NCI-H1417 treated with DMSO at 0.1 percent for 48 hours (cell line): ENCODE measurements at regions not wholly inside any gene's neighbourhood (a gene's known extent, or its start where the extent isn't known, plus 50 kb on each side); places are given as distances from the start of the nearest gene placed in this dataset.

Source experiments
- DNase-seq: peaks from one replicate; lab custom pipeline; 2025; lab: John Stamatoyannopoulos, UW

DNA sequence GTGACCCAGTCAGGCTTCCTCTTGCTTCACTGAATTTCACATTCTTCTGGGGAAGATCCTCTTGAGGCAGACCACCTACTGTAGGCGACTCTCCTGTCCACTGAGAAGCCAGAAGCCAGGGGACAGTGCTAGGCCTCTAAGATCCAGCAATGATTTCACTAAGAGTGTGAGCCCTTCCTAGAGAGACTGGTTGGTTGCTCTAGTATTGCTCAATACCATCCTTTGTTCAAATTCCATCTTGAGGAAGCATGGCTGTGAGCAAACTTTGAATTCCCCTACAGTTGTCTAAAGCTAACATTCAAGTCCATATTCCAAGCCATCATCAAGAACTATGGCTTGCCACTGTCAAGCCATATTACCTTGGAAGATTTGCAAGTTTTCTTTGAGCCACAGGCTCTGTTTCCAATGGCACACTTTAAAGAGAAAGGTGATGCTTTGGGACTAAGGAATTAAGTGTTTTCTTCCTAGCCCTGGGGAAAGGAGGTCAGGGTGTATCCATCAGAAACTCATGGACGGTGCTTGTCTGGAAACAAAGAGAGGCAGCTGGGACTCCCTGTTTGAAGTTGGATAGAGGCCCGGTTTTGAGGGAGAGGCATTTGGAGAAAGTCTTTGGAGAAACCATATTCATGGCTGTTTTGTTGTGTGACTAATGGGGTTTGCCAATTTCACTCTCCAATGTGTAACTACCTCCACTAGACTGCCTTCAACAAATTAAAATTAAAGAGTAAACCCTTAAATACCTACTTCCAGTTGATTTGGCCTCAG is 1217.9 kb downstream of the VRK1 start:
- no peak for DNase-seq

DNA sequence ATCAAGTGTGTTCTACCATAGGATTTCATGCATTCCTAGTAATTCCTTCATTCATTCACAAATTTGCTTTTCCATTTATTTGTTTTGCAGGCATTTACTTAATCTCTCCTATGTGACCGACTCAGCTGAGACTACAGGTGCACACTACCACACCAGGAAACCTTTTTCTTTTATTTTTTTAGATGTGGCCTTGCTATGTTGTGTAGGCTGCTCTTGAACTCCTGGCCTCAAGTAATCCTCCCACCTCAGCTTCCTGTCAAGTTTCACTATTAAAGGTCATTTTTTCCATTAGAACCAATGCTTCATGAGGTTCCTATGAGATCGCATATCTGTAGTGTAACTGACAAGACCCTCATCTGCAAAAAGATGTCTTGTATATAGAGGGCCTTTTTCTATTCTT is 1218.7 kb downstream of the VRK1 start:
- no peak for DNase-seq

DNA sequence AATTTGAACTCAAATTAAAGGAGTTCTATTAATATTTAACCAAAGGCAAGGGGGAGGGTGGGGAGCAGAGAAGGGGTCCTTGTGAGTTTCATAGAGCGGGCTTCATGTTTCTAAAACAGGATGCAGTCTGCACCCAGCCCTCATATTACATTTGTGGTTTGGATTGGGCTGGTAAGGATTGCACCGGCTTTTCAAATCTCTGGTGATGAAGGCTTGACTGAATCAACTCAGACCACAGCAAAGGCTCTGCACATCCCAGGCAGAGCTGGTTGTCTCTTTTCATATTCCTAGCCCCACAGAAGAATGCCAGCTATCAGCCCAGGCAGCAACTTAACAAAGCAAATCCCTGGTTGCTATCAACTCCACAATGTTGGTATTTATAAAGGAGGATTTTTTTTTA is 1221.4 kb downstream of the VRK1 start:
- no peak for DNase-seq

DNA sequence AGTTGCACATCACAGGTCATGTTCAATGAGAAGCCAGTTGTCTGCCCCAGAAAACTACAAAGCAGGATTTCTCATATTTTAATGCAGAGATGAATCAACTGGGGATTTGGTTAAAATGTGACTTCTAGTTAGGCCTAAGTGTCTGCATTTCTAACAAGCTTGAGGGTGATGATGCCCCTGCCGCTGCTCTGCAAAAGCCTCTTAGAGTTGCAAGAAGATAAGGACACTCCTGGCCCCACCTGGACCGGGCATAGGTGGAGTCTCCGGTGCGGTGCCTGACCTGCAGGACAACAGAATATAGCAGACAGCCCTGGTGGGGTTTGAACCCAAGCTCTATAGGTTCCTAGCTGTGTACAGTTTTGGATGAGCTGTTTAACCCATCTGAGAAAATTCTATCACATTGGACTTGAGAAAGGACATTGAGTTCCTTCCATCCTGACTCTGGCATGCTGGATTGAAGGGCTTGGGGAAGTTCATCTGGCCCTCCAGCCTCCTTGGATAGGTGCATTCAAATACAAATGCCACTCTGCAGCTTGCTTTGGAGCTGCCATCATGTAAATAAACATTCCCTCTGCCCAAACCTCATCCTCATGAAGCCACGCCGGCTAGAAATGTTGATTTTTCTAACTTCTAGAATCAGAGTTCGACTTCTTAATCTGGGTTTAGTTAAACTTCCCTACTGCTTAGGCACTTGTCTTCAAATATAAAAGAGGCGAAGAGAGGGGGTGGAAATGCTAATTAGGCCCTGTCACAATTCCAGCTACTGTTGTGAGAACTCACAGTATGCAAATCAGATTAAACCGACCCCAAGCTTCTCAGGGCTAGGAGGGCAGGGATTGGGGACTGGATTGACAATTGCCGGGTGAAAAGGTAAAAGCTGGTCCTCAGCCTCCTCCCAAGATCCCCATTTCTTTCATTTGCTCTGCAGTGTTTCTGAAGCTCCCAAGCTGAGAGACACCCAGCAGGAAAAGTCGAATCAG is 1225.6 kb downstream of the VRK1 start:
- DNase-seq = no peak

DNA sequence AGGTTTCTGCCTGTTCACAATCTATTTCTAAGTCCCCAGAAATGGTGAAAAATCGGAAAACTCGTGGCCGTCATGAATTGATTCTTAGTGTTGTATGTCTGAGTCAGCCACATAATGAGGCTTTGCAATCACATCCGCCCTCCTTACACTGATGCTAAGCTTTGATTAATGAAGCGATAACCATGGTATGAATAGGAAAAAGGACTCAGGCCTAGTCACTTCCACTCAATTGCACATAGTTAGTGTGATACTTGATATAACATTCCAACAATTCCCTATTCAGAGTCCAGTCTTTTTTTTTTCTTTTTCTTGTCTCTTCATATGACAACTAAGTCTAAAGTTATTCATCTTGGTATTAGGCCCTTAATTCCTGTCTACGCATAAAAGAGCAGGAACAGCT is 1231.0 kb downstream of the VRK1 start:
- no peak for DNase-seq

DNA sequence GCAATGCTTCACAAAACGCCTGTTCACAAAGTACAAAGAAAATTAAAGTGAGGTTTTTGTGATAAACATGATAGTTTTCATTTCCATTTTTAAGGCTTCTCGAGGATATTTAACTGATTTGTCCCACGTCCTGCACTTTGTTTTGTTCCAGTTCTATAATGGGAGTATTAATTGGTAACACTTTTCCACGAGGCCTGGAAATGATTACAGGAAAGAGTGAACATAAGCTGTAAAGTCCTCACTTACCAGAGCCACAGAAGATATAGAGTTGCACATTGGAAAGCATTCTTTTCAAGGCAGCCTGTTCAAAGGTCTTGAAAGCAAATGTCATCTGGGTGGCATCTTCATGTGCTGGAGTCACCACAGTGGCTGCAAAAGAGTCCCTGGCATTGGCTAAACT is 1236.6 kb downstream of the BCL11B start:
- no peak for DNase-seq

DNA sequence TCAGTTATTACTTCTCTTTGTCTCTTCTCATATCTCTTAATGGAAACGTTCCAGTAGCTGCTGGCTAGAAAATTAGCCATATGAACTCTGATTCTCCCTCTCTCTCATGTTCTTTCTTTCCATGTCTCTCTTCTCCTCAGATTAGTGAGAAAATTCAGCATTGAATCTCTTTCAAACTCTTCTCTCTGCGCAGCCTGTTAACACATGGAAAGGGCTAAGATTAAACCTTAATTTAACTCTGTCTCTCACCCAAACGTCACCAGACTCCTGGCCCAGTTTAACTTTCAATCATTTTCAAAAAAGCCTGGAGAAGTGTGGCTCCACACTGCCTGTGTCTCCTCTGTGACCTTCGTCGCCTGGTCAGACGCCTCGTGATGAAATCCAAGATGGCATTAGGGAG is 1234.2 kb downstream of the BCL11B start:
- DNase-seq = no peak

DNA sequence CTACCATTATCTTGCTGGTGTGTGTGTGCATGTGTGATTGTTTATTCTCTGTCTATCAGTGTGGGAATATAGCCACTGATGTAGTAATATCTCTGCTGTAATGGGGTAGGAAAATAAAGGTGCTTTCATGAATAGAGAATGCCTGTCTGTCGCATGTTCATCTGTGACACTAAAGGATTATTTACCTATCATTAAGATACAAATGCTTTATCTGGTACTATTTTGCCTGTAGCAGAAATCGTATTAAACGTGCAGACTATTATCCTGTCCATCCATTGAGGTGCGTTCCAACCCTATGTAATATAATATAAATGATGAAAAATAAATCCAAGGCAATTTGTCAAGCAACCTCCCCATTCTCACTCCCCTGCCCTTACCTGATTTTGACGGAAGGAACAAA is 1215.1 kb downstream of the BCL11B start:
- no peak for DNase-seq

DNA sequence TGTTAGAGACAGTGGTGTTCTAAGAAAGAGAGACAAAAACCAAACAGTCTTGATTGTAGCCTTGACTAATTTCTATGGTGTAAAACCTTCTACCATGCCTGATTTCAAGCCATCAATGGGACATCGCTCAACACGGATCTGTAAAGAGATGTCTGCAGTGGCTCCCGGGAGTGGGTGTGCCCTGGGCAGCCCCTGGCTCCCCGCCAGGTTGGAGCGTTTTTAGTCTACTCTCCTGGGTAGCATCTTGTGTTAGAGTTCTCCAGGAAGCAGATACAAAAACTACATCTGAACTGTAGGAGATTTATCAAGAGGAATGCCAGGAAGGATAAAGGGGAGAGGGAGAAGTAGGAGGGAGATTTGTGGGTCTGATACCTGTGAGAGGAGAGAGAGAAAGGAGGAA is 1212.9 kb downstream of the BCL11B start:
- DNase-seq = no peak

DNA sequence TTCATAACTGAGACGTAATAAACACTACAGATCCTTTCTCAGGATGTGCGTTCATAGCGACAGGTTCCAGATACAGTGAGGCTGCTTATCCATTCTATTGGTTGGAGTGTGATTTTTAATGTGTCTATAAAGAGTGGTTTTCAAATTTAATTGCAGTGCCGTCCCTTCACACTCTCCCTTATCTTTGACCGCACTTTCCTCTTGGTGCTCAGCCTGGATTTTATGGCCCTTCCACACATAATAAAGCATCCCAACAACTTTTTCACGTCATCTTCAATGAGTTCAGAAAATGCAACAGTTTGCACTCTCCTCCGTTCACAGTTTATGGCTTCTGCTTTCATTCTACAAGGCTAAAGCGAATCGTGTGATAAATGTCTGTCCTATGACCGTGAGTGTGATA is 1209.9 kb downstream of the BCL11B start:
- DNase-seq = no peak

DNA sequence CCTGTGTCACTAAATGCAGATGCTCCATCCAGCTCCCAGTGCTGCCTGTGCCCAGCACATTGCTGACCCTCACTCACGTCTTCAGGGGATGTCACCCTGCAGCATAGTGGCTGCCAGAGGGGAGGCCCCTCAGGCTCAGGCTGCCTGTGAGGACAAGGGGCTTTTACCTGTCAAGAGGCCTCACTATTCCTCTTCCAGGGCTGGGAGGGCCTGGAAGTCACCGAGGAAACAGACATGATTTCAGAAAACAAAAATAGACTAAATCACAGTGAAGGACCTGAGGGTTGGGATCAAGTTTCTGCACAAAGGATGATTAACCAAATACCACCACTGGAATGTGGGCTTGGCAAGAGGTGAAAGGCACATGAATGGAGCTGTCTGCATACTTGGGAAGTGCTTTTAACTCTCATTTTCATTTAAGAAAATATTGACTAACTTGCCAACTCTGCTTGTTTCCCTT is 1202.3 kb downstream of the BCL11B start:
- DNase-seq = no peak

DNA sequence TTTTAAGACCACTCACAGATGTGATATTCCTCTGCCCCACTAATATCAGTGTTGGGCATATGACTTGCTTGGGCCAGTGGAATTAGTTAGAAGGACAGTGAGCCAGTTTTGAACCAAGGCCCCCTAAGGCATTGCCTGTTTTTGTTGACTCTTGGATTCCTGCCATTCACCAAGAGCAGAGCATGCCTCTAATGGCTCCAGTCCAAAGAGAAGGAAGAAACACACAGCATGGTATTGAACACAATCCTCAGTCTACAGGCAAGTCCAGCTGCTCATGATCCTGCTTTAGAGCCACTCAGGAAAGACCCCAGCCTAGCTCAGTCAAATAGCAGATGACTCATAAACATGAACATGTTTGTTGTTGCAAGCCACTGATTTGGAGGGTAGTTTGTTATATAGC is 1201.5 kb downstream of the BCL11B start:
- no peak for DNase-seq

DNA sequence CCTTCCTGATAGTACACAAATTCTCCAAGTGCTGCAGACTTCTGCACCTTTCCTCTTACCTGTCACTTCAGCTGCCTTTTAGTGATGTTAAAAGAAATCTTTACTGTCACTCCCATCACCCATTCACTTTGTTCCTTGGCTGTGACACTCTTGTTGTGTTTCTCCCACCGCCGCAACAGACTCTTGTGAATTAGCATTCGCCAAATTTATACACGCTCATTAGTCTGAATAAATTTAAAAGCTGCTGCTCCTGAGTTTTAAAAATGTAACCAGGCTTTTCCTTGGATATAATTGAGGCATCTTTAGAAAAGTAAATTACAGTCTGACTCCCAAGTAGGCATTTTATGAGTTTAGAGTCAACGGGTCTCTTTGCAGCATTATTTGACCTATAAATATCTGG is 1197.9 kb downstream of the BCL11B start:
- no peak for DNase-seq

DNA sequence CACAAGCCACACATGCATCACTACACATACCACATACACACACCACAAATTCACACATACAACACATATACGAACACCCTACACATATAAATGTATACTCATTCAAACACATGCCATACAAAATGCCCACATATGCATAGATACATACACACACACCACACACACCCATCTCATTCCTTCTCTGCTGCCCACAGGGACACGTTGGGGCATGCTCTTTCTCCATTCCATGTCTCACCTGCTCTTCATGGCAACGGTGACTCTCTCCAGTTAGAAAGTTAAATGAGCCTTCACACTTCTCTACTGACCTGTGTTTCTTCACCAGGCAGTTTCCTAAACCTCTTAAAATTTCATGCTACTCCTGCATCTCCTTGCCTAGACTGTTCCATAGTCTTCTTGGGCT is 1194.8 kb downstream of the BCL11B start:
- DNase-seq = no peak

DNA sequence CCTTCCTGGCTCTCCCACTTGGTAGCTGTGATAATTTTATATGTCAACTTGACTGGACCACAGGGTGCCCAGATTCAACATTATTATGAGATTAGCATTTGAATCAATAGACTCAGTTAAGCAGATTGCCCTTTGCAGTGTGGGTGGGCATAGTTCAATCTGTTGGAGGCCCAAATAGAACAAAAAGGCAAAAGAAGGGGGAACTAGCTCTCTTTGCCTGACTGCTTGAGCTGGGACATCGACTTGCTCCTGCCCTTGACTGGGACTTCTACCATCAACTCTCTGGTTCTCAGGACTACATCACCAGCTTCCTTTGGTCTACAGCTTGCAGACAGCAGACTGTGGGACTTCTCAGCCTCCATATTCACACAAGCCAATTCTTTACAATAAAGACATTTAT is 1189.2 kb downstream of the BCL11B start:
- DNase-seq = no peak

DNA sequence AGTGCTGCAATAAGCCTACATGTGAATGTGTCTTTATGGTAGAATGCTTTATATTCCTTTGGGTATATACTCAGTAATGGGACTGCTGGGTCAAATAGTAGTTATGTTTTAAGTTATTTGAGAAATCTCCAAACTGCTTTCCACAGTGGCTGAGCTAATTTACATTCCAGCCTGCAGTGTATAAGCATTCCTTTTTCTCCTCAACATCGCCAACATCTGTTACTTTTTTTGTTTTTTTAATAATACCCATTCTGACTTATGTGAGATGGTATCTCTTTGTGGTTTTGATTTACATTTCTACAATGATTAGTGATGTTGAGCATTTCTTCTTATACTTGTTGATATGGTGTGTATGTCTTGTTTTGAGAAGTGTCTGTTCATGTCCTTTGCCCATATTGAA is 1186.2 kb downstream of the BCL11B start:
- no peak for DNase-seq

DNA sequence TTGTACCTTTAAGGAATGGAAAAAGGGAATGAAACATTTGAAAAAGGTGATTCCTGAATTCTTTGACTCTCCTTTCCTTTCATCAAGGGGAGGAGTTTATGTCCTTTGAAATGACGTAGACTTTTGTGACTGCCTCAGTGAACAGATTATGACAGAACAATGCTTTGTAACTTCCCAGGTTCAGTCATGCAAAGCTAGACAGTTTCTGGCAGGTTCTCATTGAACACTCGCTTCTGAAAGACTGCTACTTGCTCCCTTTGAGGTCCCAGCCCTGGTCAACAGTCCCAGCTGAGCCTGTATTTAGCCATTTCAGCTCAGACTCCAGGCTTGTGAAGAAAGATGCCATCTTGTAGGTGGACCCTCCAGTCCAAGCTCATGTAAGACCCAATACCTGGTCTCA is 1178.9 kb downstream of the BCL11B start:
- no peak for DNase-seq

DNA sequence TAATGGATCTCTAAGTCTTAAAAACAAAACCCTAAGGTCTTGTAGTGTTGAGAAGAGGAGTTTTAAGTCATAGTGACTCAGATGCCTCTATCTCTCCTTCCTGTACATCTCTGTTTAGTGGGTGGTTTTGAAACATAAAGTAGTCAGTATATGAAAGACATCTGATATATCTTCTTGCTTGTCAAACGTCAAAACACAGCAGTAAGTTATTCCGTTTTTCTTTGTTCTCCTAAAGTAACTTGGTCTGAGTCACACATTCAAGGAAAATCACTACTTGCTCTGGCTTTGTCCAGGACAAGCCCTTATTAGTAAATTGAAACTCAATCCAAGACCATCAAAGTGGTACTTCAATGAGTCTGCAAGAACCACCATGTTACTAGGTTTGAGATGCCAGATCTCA is 1172.5 kb downstream of the BCL11B start:
- DNase-seq = no peak

DNA sequence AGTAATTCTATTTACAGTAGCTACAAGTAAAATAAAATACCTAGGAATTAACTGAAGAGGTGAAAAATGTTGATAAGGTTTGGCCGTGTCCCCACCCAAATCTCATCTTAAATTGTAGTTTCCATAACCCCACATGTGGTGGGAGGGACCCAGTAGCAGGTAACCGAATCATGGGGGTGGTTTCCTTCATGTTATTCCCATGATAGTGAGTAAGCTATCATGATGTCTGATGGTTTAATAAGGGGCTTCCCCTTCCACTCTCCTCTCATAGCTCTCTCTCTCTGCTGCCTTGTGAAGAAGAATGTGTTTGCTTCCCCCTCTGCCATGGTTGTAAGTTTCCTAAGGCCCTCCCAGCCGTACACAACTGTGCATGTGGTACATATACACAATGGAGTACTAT is 1170.7 kb downstream of the BCL11B start:
- DNase-seq = no peak

DNA sequence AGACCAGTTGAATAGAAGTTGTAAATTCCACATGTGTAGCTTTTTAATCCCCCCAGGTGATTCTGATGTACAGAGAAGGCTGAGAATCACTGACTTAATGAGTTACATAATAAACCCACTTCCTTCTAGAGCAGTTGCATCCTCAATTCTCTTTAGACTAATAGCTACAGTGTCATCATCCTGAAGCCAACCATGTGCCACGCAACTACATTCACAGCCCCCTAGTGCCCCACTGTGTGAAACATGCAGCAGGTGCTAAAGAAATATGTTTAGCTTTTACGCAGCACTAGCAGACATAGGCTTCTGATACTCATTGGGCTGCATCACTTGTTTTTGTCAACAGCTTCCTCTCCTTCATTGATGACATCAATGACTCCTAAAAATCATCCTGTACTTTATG is 1168.3 kb downstream of the BCL11B start:
- DNase-seq = no peak

DNA sequence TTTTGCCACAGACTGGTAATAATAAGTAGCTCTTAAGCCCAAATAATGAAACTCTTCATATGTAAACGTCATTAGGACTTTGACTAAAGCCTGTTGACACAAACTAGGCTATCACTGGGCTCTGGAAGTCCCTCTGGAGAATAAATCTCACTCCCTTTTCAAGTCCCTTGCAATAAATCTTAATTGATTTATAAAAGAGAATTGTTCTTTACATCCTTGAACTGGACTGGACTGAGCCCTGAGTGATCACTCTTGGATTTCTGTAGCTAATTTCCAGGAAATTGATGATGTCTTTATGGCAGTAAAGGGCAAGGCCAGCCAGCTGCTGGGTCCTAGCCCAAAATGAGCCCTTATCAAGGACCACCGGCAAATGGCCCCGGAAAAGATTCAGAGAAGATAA is 1162.7 kb downstream of the BCL11B start:
- DNase-seq = no peak

DNA sequence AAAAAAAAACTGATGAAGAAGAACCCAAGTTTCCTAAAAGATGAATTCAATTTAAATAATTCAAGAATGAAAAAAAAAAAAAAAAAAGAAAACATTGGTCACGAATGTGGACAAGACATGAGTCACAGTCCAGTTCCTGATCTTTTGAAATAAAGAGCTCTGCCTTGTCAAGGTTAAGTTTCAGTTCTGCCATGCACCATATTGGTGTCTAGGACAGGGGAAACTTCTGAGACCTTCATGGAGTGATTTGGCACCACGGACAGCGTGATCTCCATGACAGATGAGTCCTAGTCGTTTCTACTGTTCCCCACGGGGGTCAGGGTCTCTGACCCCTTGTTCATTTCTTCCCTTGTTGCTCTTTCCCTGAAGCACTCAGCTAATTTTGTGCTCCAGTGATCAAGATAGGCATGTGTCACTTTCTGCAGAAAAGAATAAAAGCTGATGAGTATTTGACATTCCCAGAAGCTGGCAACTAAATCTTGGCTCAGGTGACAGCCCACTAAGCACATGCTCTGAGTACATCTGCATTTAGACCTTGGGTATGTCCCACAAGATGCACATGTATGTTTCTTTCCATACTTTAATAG is 1159.7 kb downstream of the BCL11B start:
- no peak for DNase-seq
